HepG2 (cell line): ENCODE measurements at regions not wholly inside any gene's neighbourhood (a gene's known extent, or its start where the extent isn't known, plus 50 kb on each side); places are given as distances from the start of the nearest gene placed in this dataset.

Source experiments
- ATAC-seq: fragments of 200-7000 bp; cut with Tn5 transposase; 3 replicates; pipeline ENCODE4 v1.9.1; 2020; ENCODE audit warnings: mild to moderate bottlenecking, moderate library complexity
- BruUV-seq: library from RNA; stranded (reverse); fragments of 400-500 nt; replicated peaks from 2 replicates; lab custom pipeline; 2021; lab: Mats Ljungman, UMichigan
- CTCF ChIA-PET: fragments of 300-600 bp; formaldehyde crosslinking; extraction: SDS; loops from one replicate; lab custom pipeline; 2021; ENCODE audit warnings: low total read pairs, inconsistent platforms, low intra/inter-chr PET ratio; lab: Yijun Ruan, JAX
- POLR2A ChIA-PET: fragments of 350-600 bp; sonication (Branson Sonifier 250); formaldehyde crosslinking; loops from one replicate; lab custom pipeline; 2020; ENCODE audit warnings: antibody characterized with exemption, inconsistent platforms; lab: Yijun Ruan, JAX
- DNase-seq: peaks from one replicate; pipeline ENCODE4 v3.0.0-alpha.2; 2015; ENCODE audit warnings: low spot score
- FAIRE-seq: peaks from 3 replicates; lab custom pipeline; 2011; peaks lifted over from hg19 to GRCh38; lab: Jason Lieb, UNC
- H2AFZ ChIP-seq: one replicate; pipeline ENCODE4 v1.6.1; 2011; ENCODE audit warnings: low read length, inconsistent platforms
- H3K27ac ChIP-seq: fragments of 300-600 bp; 3 replicates; pipeline ENCODE4 v1.8.0; 2011; ENCODE audit warnings: mixed run types, mild to moderate bottlenecking, mixed read lengths, low read length, inconsistent platforms; ENCODE audit not compliant: insufficient read depth; ENCODE audit errors: extremely low read length
- H3K27me3 ChIP-seq, 2 experiments: fragments of 200-600 bp in 1 of 2; 2 replicates in 1 of 2; 3 replicates in 1 of 2; pipeline versions ENCODE4 v1.6.0 to v1.8.0; 2011; ENCODE audit warnings: low read length in 2 of 2, mild to moderate bottlenecking in 2 of 2, moderate library complexity in 2 of 2, inconsistent platforms in 1 of 2; ENCODE audit not compliant: insufficient read depth in 2 of 2, control insufficient read depth in 1 of 2
- H3K36me3 ChIP-seq, 2 experiments: fragments of 200-600 bp in 1 of 2; replicated peaks in 1 of 2; 2 replicates in 1 of 2; 3 replicates in 1 of 2; pipeline versions ENCODE4 v1.5.1 to v1.8.0; 2011; ENCODE audit warnings: low read length in 2 of 2, inconsistent platforms in 1 of 2; ENCODE audit not compliant: insufficient read depth in 2 of 2, control insufficient read depth in 1 of 2
- H3K4me1 ChIP-seq: 2 replicates; pipeline ENCODE4 v1.5.1; 2012; ENCODE audit warnings: low read length, inconsistent platforms; ENCODE audit not compliant: insufficient read depth
- H3K4me2 ChIP-seq: 2 replicates; pipeline ENCODE4 v1.6.0; 2011; ENCODE audit warnings: low read depth, low read length, inconsistent platforms
- H3K4me3 ChIP-seq, 3 experiments: fragments of 200-600 bp in 1 of 3; sonication (generic), shearing (Covaris generic) in 1 of 3; replicated peaks in 1 of 3; 2 replicates each; pipeline ENCODE4 v1.5.1; 2011 to 2016; ENCODE audit warnings: low read length in 3 of 3, inconsistent platforms in 2 of 3, low read depth in 2 of 3, mild to moderate bottlenecking in 2 of 3, control low read depth in 1 of 3, mixed read lengths in 1 of 3; ENCODE audit not compliant: insufficient read depth in 1 of 3
- H3K79me2 ChIP-seq: one replicate; pipeline ENCODE4 v1.6.1; 2011; ENCODE audit warnings: low read length, inconsistent platforms; ENCODE audit not compliant: insufficient read depth
- H3K9ac ChIP-seq: 2 replicates; pipeline ENCODE4 v1.6.0; 2011; ENCODE audit warnings: mild to moderate bottlenecking, low read depth, low read length, inconsistent platforms; ENCODE audit not compliant: insufficient read depth
- H3K9me3 ChIP-seq: 2 replicates; pipeline ENCODE4 v1.5.1; 2012; ENCODE audit warnings: mild to moderate bottlenecking, low read length
- H4K20me1 ChIP-seq: 2 replicates; pipeline ENCODE4 v1.6.0; 2011; ENCODE audit warnings: inconsistent platforms, mild to moderate bottlenecking, low read length, moderate library complexity; ENCODE audit not compliant: insufficient read depth
- ARNTL ChIP-seq: sonication (generic); formaldehyde crosslinking; IDR thresholded peaks from 2 replicates; pipeline ENCODE4 v1.4.0; 2020; ENCODE audit warnings: mild to moderate bottlenecking, missing genetic modification reagents
- DPF2 ChIP-seq: sonication (generic); formaldehyde crosslinking; IDR thresholded peaks from 2 replicates; pipeline ENCODE4 v1.4.0; 2020; ENCODE audit warnings: mild to moderate bottlenecking, low read depth, missing genetic modification reagents, borderline replicate concordance
- DZIP1 ChIP-seq: sonication (generic); formaldehyde crosslinking; IDR thresholded peaks from 2 replicates; pipeline ENCODE4 v1.5.0; 2020; ENCODE audit warnings: mild to moderate bottlenecking, missing genetic modification reagents
- JARID2 ChIP-seq: sonication (generic); formaldehyde crosslinking; IDR thresholded peaks from 2 replicates; pipeline ENCODE4 v1.8.1; 2023; ENCODE audit warnings: missing genetic modification reagents, inconsistent platforms; ENCODE audit not compliant: insufficient replicate concordance
- LRRFIP1 ChIP-seq: sonication (generic); formaldehyde crosslinking; conservative IDR thresholded peaks from 2 replicates; pipeline ENCODE4 v1.4.0; 2020; ENCODE audit warnings: missing genetic modification reagents
- MIXL1 ChIP-seq: IDR thresholded peaks from 2 replicates; pipeline ENCODE4 v1.6.1; 2016
- SAP130 ChIP-seq: IDR thresholded peaks from 2 replicates; pipeline ENCODE4 v1.6.1; 2016; ENCODE audit warnings: low read depth
- TRIM22 ChIP-seq: fragments of 450-650 bp; IDR thresholded peaks from 2 replicates; pipeline ENCODE4 v1.6.1; 2017
- ZKSCAN1 ChIP-seq: fragments of 150-350 bp; IDR thresholded peaks from 2 replicates; pipeline ENCODE4 v1.6.1; 2014; ENCODE audit warnings: low read length
- ZNF513 ChIP-seq: sonication (generic); formaldehyde crosslinking; conservative IDR thresholded peaks from 2 replicates; pipeline ENCODE4 v1.5.0; 2020; ENCODE audit warnings: missing genetic modification reagents
- ZNF547 ChIP-seq: sonication (generic); formaldehyde crosslinking; IDR thresholded peaks from 2 replicates; pipeline ENCODE4 v1.5.1; 2020; ENCODE audit warnings: mild to moderate bottlenecking, missing genetic modification reagents
- ZNF7 ChIP-seq: IDR thresholded peaks from 2 replicates; pipeline ENCODE4 v1.6.1; 2016; ENCODE audit warnings: missing biosample characterization, missing genetic modification reagents
- ZNF800 ChIP-seq: sonication (generic); formaldehyde crosslinking; IDR thresholded peaks from 2 replicates; pipeline ENCODE4 v1.4.0; 2020; ENCODE audit warnings: missing genetic modification reagents
- ZSCAN20 ChIP-seq: sonication (generic); formaldehyde crosslinking; IDR thresholded peaks from 2 replicates; pipeline ENCODE4 v1.4.0; 2020; ENCODE audit warnings: missing genetic modification reagents, mild to moderate bottlenecking, borderline replicate concordance
- WGBS: methylation state at CpG from one replicate; pipeline ENCODE4 v1.1.6; 2017; ENCODE audit warnings: low lambda C conversion rate; 5-methylcytosine and 5-hydroxymethylcytosine counted together
- in situ Hi-C: cut with HindIII; loops from 2 replicates; pipeline ENCODE4 v1.10.0; 2017; ENCODE audit warnings: low pct_unique_long_range_greater_than_20kb; ENCODE audit not compliant: extremely low pct_ligation_motif_present
- intact Hi-C: fragments of 100-400 bp; cut with micrococcal nuclease; formaldehyde crosslinking; loops from one replicate; pipeline ENCODE4 v1.10.0; 2022; ENCODE audit not compliant: unreplicated experiment

DNA sequence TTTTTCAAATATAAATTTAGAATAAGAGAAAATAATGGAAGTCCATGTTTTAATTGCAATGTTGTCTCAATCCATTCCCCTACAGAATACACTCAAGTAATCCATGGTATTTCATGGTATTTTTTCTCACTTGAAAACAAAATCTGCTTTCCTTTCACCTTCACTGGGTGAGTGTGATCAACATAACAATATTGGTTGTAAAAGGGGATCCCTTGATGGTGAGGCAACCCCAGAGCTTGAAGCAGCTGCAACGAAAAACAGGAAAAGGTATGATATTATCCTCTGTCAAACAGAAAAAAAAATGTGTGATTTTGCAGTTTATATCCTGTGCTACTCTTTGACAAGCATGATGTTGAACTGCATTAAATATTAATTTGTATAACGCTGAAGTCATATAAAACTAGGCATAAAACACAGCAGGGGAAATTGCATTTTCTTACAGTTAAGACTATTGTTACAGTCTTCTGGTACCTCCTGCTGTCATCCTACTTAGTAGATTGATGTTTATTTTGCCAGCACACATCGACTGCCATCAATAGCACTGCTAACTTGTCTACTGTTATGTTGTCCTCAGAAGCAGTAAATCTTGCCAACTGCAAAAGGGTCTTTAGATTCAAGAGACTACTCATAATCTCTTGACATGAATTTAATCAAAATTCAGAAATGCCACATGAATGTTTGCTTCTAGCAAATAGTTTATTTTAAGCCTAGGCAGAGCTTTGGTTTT, 373.1 kb upstream of the MIR17HG start:
- no peak for DNase-seq
- Histone ChIP-seq H3K27ac (no peak overlapping the region), H3K79me2 (no peaks in the 10 kb centered on the region), H3K4me2 (no peak overlapping the region), H4K20me1 (no peaks in the 10 kb centered on the region), H3K9me3 (no peaks in the 10 kb centered on the region), H3K4me1 (no peaks in the 10 kb centered on the region), H2AFZ (no peak overlapping the region), H3K4me3 (no peak overlapping the region), H3K36me3 (no peaks in the 10 kb centered on the region), H3K27me3 (no peaks in the 10 kb centered on the region), H3K9ac (no peak overlapping the region)
- intact Hi-C loops (no loop called here), in situ Hi-C loops (no loop called here)
- WGBS: 0% methylated on average over 3 of the region's 3 CpGs
- no peak for FAIRE-seq
- no peak for ATAC-seq
- ChIA-PET POLR2A (no interaction called here), CTCF (no interaction called here)
- BruUV-seq: no TSS peak
- TF ChIP-seq JARID2 (CRISPR knock-in tag) (no peak), ZNF513 (no peak), DPF2 (CRISPR knock-in tag) (no peak), SAP130 (no peak), ZNF800 (CRISPR knock-in tag) (no peak), ZNF547 (CRISPR knock-in tag) (no peak), TRIM22 (no peak), DZIP1 (CRISPR knock-in tag) (no peak), LRRFIP1 (CRISPR knock-in tag) (no peak), ZSCAN20 (CRISPR knock-in tag) (no peak), ARNTL (CRISPR knock-in tag) (no peak), MIXL1 (CRISPR knock-in tag) (no peak), ZNF7 (CRISPR knock-in tag) (no peak), ZKSCAN1 (no peak)
